Fibroblast of the aortic adventitia (primary cell): ENCODE measurements at regions not wholly inside any gene's neighbourhood (a gene's known extent, or its start where the extent isn't known, plus 50 kb on each side); places are given as distances from the start of the nearest gene placed in this dataset.

Source experiments
- DNase-seq: peaks from one replicate; pipeline ENCODE4 v3.0.0-alpha.2; 2010; ENCODE audit warnings: low read depth
- H3K4me3 ChIP-seq: 2 replicates; pipeline ENCODE4 v1.5.1; 2011; ENCODE audit warnings: low read depth, mild to moderate bottlenecking, control low read depth, low read length, moderate library complexity
- TF ChIP-seq, protein P1 (sequence below): IDR thresholded peaks from 2 replicates; pipeline ENCODE4 v1.5.1; 2011; ENCODE audit warnings: mild to moderate bottlenecking, low read length, control low read depth, inconsistent platforms; ENCODE audit not compliant: insufficient read depth

DNA sequence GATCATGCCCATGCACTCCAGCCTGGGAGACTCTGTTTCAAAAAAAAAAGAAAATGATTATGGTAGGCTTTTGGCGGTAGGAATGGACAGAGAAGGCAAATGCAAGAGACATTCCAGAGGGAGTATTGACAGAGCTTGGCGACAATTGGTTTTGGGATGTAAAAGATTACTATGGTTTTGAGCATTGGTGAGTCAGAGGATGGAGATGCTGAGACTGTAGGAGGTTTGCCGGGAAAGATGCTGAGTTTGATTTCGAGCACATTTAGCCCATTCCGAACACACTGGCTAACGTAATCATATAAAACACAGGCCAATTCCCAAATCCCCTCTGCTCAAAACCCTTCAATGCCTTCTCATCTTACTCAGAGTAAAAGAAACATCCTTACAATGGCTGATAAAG, 161.6 kb upstream of the MKLN1 start:
- TF ChIP-seq, protein P1, sequence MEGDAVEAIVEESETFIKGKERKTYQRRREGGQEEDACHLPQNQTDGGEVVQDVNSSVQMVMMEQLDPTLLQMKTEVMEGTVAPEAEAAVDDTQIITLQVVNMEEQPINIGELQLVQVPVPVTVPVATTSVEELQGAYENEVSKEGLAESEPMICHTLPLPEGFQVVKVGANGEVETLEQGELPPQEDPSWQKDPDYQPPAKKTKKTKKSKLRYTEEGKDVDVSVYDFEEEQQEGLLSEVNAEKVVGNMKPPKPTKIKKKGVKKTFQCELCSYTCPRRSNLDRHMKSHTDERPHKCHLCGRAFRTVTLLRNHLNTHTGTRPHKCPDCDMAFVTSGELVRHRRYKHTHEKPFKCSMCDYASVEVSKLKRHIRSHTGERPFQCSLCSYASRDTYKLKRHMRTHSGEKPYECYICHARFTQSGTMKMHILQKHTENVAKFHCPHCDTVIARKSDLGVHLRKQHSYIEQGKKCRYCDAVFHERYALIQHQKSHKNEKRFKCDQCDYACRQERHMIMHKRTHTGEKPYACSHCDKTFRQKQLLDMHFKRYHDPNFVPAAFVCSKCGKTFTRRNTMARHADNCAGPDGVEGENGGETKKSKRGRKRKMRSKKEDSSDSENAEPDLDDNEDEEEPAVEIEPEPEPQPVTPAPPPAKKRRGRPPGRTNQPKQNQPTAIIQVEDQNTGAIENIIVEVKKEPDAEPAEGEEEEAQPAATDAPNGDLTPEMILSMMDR, result no peak
- no peak overlapping the region for H3K4me3 ChIP-seq
- DNase-seq, result no peak

DNA sequence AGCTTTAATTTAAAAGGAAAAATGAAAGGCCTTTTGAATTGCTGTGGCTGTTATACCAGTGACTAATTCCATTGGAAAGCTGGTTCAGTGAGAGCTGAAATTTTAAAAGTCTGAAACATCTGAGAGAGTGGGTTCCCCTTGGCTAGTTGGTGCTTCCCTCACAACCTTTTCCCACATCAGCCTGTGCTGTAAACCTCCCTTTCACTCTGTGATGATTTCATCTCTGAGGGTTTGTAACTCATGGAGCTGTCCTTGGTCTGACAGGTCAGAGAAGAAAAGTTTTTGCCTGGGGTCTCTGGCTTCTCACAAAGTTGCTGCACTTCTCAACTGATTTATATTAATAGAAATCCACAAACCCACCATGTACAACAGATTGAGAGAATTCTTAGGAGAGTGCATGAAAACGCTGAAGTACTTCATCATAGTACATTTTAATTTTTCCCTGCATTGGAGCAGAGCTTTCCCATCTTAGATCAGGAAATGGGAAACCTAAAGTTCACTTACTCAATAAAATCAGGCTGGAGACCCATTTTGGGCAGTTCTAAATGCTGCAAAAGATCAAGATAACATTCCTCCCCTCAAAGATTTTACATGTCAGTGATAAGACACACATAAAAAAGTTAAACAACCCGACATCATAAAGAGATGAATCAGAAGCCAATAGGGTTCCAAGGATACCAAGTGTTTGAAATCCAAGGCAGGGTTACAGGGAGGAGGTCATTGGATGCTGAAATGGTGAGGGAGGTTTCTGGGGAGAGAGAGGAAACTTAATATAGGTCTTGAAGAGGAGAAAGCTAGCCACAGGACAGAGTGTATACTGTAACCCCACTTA, 157.0 kb upstream of the MKLN1 start:
- TF ChIP-seq, protein P1, result no peak
- DNase-seq, result peak; percentile 30
- H3K4me3 ChIP-seq, result no peak overlapping the region

DNA sequence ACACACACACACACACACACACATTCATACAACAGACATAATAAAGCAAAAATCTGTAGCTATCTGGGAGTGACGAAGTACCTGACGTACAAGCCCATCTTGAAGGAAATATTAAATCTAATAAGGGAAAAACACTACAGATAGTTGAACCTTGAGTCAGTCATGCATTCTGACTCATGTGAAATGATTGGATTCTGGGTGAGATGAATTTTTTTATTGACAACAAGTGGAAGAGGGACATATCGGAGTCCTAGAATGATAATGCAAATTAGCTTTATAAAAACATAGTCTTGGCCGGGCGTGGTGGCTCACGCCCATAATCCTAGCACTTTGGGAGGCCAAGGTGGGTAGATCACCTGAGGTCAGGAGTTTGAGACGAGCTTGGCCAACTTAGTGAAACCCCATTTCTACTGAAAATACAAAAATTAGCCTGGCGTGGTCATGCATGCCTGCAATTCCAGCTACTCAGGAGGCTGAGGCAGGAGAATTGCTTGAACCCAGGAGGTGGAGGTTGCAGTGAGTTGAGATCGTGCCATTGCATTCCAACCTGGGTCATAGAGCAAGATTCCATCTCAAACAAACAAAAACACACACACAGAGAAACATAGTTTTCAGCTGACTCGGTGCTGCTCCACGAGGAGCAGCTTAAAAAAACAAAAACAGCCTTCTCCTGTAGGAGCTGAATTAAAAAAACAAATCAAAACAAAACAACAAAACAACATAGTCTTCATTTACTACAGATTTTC, 154.4 kb upstream of the MKLN1 start:
- no peak overlapping the region for H3K4me3 ChIP-seq
- DNase-seq, result no peak
- TF ChIP-seq, protein P1, result no peak

DNA sequence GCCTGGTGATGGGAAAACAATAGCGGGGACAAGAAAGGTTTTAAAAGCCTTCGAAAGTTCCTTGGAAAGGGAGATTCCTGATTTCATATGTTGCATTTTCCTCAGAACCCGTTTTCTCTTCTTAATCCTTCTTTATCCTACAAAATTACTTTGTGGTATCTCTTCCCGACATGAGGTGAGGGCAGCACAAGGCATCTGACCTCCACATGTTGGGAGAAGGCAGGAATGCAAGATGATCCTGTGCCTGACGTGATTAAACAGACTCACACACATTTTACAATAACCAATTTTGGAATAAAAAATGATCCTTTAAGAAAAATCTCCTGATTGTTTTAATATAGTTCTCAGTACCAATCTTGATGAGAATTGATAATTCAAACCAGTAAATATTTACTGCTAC, 153.3 kb upstream of the MKLN1 start:
- no peak for DNase-seq
- H3K4me3 ChIP-seq, result no peak overlapping the region
- TF ChIP-seq, protein P1, result no peak

DNA sequence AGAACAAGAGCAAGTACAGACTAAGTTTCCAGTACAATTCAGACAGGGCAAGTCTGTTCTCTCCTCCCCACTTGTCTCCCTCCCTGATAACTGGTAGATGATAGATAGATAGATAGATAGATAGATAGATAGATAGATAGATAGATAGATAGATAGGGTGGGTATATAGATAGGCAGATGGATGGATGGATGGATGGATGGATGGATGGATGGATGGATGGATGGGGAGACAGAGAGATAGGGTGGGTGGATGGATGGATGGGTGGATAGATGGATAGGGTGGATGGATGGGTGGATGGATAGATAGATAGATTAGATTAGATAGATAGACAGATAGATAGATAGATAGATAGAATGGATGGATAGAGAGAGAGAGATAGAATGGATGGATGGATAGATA, 152.8 kb upstream of the MKLN1 start:
- DNase-seq, result no peak
- TF ChIP-seq, protein P1, result no peak
- no peak overlapping the region for H3K4me3 ChIP-seq

DNA sequence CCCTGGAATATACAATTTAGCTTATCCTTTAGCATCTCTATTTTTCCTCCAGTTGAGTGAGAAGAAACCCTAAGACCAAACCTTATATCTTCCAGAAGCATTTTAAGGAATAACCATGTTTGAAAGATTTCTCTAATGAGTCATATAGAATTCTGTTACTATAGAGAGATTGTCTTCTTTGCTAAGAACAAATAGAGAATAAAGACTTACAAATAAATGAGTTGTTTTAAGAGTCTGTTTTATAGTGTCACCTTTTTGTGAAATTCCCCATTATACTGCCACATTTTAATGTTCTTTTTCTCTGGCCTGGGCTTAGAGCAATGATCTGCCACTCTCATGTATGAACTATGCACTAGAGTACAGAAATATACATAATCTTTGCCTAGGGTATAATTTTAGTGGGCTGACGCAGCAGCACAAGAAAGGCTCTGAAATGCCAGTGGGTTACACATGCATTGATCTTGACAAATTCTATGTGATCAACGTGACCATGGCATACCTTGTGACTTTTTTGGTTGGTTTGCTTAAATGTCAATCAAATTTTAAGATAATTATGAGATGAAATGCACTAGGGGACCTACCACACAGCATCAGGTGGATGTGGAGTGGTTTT, 145.1 kb upstream of the MKLN1 start:
- DNase-seq, result no peak
- no peak overlapping the region for H3K4me3 ChIP-seq

More for the DNA sequence above, 145.1 kb upstream of the MKLN1 start:
- TF ChIP-seq, protein P1, result no peak
